Stimulated activated memory B cell treated with anti-CD40 and anti-IgM and Interleukin-4, amounts not matched to agents 10 μg/mL and 1 μg/mL and 100 μg/mL, for 72 hours (primary cell): ENCODE measurements at regions not wholly inside any gene's neighbourhood (a gene's known extent, or its start where the extent isn't known, plus 50 kb on each side); places are given as distances from the start of the nearest gene placed in this dataset.
"Not testable (repeated sequence)": the region's sequence is repeated elsewhere in the genome, so short reads cannot be mapped to it uniquely, and the experiment has no call there.

Experiments used
- ATAC-seq: fragments of 150-1000 bp; cut with Tn5 transposase; 2 replicates; pipeline ENCODE4 v1.10.0; 2021
- H3K27ac Mint-ChIP-seq: one replicate; pipeline ENCODE4 v1.8.0; 2022; ENCODE audit warnings: mild to moderate bottlenecking, mixed read lengths
- H3K27me3 Mint-ChIP-seq: one replicate; pipeline ENCODE4 v1.8.0; 2022; ENCODE audit warnings: mixed read lengths
- H3K36me3 Mint-ChIP-seq: one replicate; pipeline ENCODE4 v1.8.0; 2022; ENCODE audit warnings: mixed read lengths
- H3K4me1 Mint-ChIP-seq: one replicate; pipeline ENCODE4 v1.8.0; 2022; ENCODE audit warnings: mixed read lengths
- H3K4me3 Mint-ChIP-seq: one replicate; pipeline ENCODE4 v1.8.0; 2022; ENCODE audit warnings: mild to moderate bottlenecking, moderate library complexity, mixed read lengths
- H3K9me3 Mint-ChIP-seq: one replicate; pipeline ENCODE4 v1.8.0; 2022; ENCODE audit warnings: mixed read lengths

GRCh38 chr21:18041012-18041411, 203.6 kb upstream of the CHODL start:
- H3K9me3 Mint-ChIP-seq = peaks cover 3% of the 10 kb centered on the region
- no peak for ATAC-seq
- H3K27me3 Mint-ChIP-seq = no peaks in the 10 kb centered on the region
- H3K36me3 Mint-ChIP-seq = no peaks in the 10 kb centered on the region
- H3K4me3 Mint-ChIP-seq = no peak overlapping the region
- H3K27ac Mint-ChIP-seq = no peak overlapping the region
- H3K4me1 Mint-ChIP-seq = no peaks in the 10 kb centered on the region

GRCh38 chr21:18030248-18030647, 211.1 kb upstream of the C21orf91 start:
- no peak overlapping the region for H3K27ac Mint-ChIP-seq
- H3K9me3 Mint-ChIP-seq = peaks cover 3% of the 10 kb centered on the region
- no peak overlapping the region for H3K4me3 Mint-ChIP-seq
- no peaks in the 10 kb centered on the region for H3K4me1 Mint-ChIP-seq
- no peak for ATAC-seq
- no peaks in the 10 kb centered on the region for H3K27me3 Mint-ChIP-seq
- H3K36me3 Mint-ChIP-seq = no peaks in the 10 kb centered on the region

GRCh38 chr21:18026359-18026758, 207.2 kb upstream of the C21orf91 start:
- Mint-ChIP-seq H3K4me3 (no peak overlapping the region), H3K36me3 (no peaks in the 10 kb centered on the region), H3K4me1 (no peaks in the 10 kb centered on the region), H3K27ac (no peak overlapping the region), H3K9me3 (peaks cover 3% of the 10 kb centered on the region), H3K27me3 (no peaks in the 10 kb centered on the region)
- ATAC-seq = no peak

GRCh38 chr21:18023711-18024110, 204.6 kb upstream of the C21orf91 start:
- Mint-ChIP-seq H3K27ac (no peak overlapping the region), H3K4me3 (no peak overlapping the region), H3K4me1 (no peaks in the 10 kb centered on the region), H3K27me3 (no peaks in the 10 kb centered on the region), H3K36me3 (no peaks in the 10 kb centered on the region), H3K9me3 (peaks cover 3% of the 10 kb centered on the region)
- no peak for ATAC-seq

GRCh38 chr21:18023157-18023556, 204.0 kb upstream of the C21orf91 start:
- Mint-ChIP-seq H3K27me3 (no peaks in the 10 kb centered on the region), H3K9me3 (peaks cover 1% of the 10 kb centered on the region), H3K4me1 (no peaks in the 10 kb centered on the region), H3K27ac (no peak overlapping the region), H3K4me3 (no peak overlapping the region), H3K36me3 (no peaks in the 10 kb centered on the region)
- ATAC-seq = no peak

- H3K27me3 Mint-ChIP-seq = no peaks in the 10 kb centered on the region
- ATAC-seq = no peak
- no peak overlapping the region for H3K27ac Mint-ChIP-seq
- no peaks in the 10 kb centered on the region for H3K36me3 Mint-ChIP-seq
- peaks cover 3% of the 10 kb centered on the region for H3K9me3 Mint-ChIP-seq
- no peak overlapping the region for H3K4me3 Mint-ChIP-seq
- no peaks in the 10 kb centered on the region for H3K4me1 Mint-ChIP-seq
Measured at GRCh38 chr21:18007121-18007520, 188.0 kb upstream of the C21orf91 start.

- Mint-ChIP-seq H3K4me3 (no peak overlapping the region), H3K36me3 (no peaks in the 10 kb centered on the region), H3K4me1 (no peaks in the 10 kb centered on the region), H3K27me3 (no peaks in the 10 kb centered on the region), H3K9me3 (peaks cover 3% of the 10 kb centered on the region), H3K27ac (no peak overlapping the region)
- no peak for ATAC-seq
Measured at GRCh38 chr21:18006691-18007090, 187.5 kb upstream of the C21orf91 start.

GRCh38 chr21:18002393-18002792, 183.2 kb upstream of the C21orf91 start:
- H3K4me1 Mint-ChIP-seq = no peaks in the 10 kb centered on the region
- H3K27me3 Mint-ChIP-seq = no peaks in the 10 kb centered on the region
- H3K9me3 Mint-ChIP-seq = peaks cover 7% of the 10 kb centered on the region
- ATAC-seq = no peak
- no peak overlapping the region for H3K27ac Mint-ChIP-seq
- no peaks in the 10 kb centered on the region for H3K36me3 Mint-ChIP-seq
- H3K4me3 Mint-ChIP-seq = no peak overlapping the region

GRCh38 chr21:18000981-18001686, 182.0 kb upstream of the C21orf91 start:
- H3K27ac Mint-ChIP-seq = no peak overlapping the region
- H3K4me1 Mint-ChIP-seq = no peaks in the 10 kb centered on the region
- H3K27me3 Mint-ChIP-seq = no peaks in the 10 kb centered on the region
- peaks cover 7% of the 10 kb centered on the region for H3K9me3 Mint-ChIP-seq
- H3K4me3 Mint-ChIP-seq = no peak overlapping the region
- H3K36me3 Mint-ChIP-seq = no peaks in the 10 kb centered on the region
- no peak for ATAC-seq

- not testable (repeated sequence) for H3K36me3 Mint-ChIP-seq, H3K27ac Mint-ChIP-seq
- peaks cover 10% of the 10 kb centered on the region for H3K9me3 Mint-ChIP-seq
Measured at GRCh38 chr21:17998599-17998998, 179.4 kb upstream of the C21orf91 start.

GRCh38 chr21:17989780-17990179, 170.6 kb upstream of the C21orf91 start:
- H3K27me3 Mint-ChIP-seq = peaks cover 8% of the 10 kb centered on the region
- H3K4me3 Mint-ChIP-seq = no peak overlapping the region
- no peaks in the 10 kb centered on the region for H3K4me1 Mint-ChIP-seq
- peaks cover 12% of the 10 kb centered on the region for H3K9me3 Mint-ChIP-seq
- H3K36me3 Mint-ChIP-seq = peaks cover 4% of the 10 kb centered on the region
- H3K27ac Mint-ChIP-seq = no peak overlapping the region
- no peak for ATAC-seq

More at GRCh38 chr21:17998599-17998998, 179.4 kb upstream of the C21orf91 start:
- ATAC-seq, H3K4me1 Mint-ChIP-seq, H3K27me3 Mint-ChIP-seq, H3K4me3 Mint-ChIP-seq: not testable (repeated sequence)

- no peak overlapping the region for H3K27ac Mint-ChIP-seq
- H3K36me3 Mint-ChIP-seq = no peaks in the 10 kb centered on the region
- no peak for ATAC-seq
- no peak overlapping the region for H3K4me3 Mint-ChIP-seq
- H3K27me3 Mint-ChIP-seq = no peaks in the 10 kb centered on the region
- peaks cover 3% of the 10 kb centered on the region for H3K9me3 Mint-ChIP-seq
- no peaks in the 10 kb centered on the region for H3K4me1 Mint-ChIP-seq
Measured at GRCh38 chr21:17988102-17988437, 168.9 kb upstream of the C21orf91 start.

GRCh38 chr21:17987382-17988101, 168.4 kb upstream of the C21orf91 start:
- Mint-ChIP-seq H3K4me3 (no peak overlapping the region), H3K27ac (no peak overlapping the region)
- no peak for ATAC-seq

GRCh38 chr21:17981060-17981740, 162.0 kb upstream of the C21orf91 start:
- no peak for ATAC-seq
- Mint-ChIP-seq H3K27ac (no peak overlapping the region), H3K4me1 (no peaks in the 10 kb centered on the region), H3K9me3 (no peaks in the 10 kb centered on the region), H3K4me3 (no peak overlapping the region), H3K36me3 (no peaks in the 10 kb centered on the region), H3K27me3 (no peaks in the 10 kb centered on the region)

More at GRCh38 chr21:17987382-17988101, 168.4 kb upstream of the C21orf91 start:
- Mint-ChIP-seq H3K9me3 (peaks cover 2% of the 10 kb centered on the region), H3K27me3 (no peaks in the 10 kb centered on the region), H3K4me1 (no peaks in the 10 kb centered on the region), H3K36me3 (no peaks in the 10 kb centered on the region)

GRCh38 chr21:17979763-17980162, 160.6 kb upstream of the C21orf91 start:
- H3K27me3 Mint-ChIP-seq = no peaks in the 10 kb centered on the region
- no peak for ATAC-seq
- no peaks in the 10 kb centered on the region for H3K4me1 Mint-ChIP-seq
- no peak overlapping the region for H3K27ac Mint-ChIP-seq
- H3K9me3 Mint-ChIP-seq = no peaks in the 10 kb centered on the region
- no peak overlapping the region for H3K4me3 Mint-ChIP-seq
- no peaks in the 10 kb centered on the region for H3K36me3 Mint-ChIP-seq

GRCh38 chr21:17978895-17979294, 159.7 kb upstream of the C21orf91 start:
- no peak for ATAC-seq
- Mint-ChIP-seq H3K27me3 (no peaks in the 10 kb centered on the region), H3K27ac (no peak overlapping the region), H3K9me3 (no peaks in the 10 kb centered on the region), H3K4me3 (no peak overlapping the region), H3K36me3 (no peaks in the 10 kb centered on the region), H3K4me1 (no peaks in the 10 kb centered on the region)
